Thyroid gland (tissue), 4 donors: ENCODE measurements at regions not wholly inside any gene's neighbourhood (a gene's known extent, or its start where the extent isn't known, plus 50 kb on each side); places are given as distances from the start of the nearest gene placed in this dataset.

Source experiments
- POLR2A ChIP-seq, 2 donors: fragments of 450-650 bp; IDR thresholded peaks; one replicate each; pipeline ENCODE4 v1.6.1; 2017; ENCODE audit warnings: antibody characterized with exemption in 2 of 2, mild to moderate bottlenecking in 2 of 2, moderate library complexity in 1 of 2
- TF ChIP-seq, protein P1 (sequence below), 6 experiments: fragments of 200-600 bp in 3 of 6; fragments of 450-650 bp in 3 of 6; sonication (generic) in 3 of 6; IDR thresholded peaks; one replicate each; pipeline ENCODE4 v1.5.1; 2016 to 2019; ENCODE audit warnings: antibody characterized with exemption in 6 of 6, mild to moderate bottlenecking in 2 of 6, inconsistent platforms in 1 of 6, moderate library complexity in 1 of 6

GRCh38 chr1:239570878-239571277, 184.5 kb downstream of the CHRM3 start:
- TF ChIP-seq, protein P1, sequence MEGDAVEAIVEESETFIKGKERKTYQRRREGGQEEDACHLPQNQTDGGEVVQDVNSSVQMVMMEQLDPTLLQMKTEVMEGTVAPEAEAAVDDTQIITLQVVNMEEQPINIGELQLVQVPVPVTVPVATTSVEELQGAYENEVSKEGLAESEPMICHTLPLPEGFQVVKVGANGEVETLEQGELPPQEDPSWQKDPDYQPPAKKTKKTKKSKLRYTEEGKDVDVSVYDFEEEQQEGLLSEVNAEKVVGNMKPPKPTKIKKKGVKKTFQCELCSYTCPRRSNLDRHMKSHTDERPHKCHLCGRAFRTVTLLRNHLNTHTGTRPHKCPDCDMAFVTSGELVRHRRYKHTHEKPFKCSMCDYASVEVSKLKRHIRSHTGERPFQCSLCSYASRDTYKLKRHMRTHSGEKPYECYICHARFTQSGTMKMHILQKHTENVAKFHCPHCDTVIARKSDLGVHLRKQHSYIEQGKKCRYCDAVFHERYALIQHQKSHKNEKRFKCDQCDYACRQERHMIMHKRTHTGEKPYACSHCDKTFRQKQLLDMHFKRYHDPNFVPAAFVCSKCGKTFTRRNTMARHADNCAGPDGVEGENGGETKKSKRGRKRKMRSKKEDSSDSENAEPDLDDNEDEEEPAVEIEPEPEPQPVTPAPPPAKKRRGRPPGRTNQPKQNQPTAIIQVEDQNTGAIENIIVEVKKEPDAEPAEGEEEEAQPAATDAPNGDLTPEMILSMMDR (IDR thresholded peaks at IDR 0.05) = no peak
- TF ChIP-seq POLR2A (IDR thresholded peaks at IDR 0.05) = no peak
